ENCODE measurements at regions not wholly inside any gene's neighbourhood (a gene's known extent, or its start where the extent isn't known, plus 50 kb on each side); places are given as distances from the start of the nearest gene placed in this dataset.
"Not testable (repeated sequence)": the region's sequence is repeated elsewhere in the genome, so short reads cannot be mapped to it uniquely, and the experiment has no call there.

- DNase-seq = peak in 1 of 2 donors; percentile 47
- Histone ChIP-seq H3K36me3 (no peaks in the 10 kb centered on the region), H3K4me3 (no peak overlapping the region), H3K27ac (no peak overlapping the region), H3K9me3 (no peaks in the 10 kb centered on the region), H3K4me1 (no peaks in the 10 kb centered on the region), H3K27me3 (peaks cover 0 to 12% of the 10 kb centered on the region in 2 donors)
- TF ChIP-seq CTCF (IDR thresholded peaks at IDR 0.05) = no peak
- intact Hi-C loops (cut with DNase I; ENCODE audit: low total_unique reads) = no loop called here
Observed at GRCh38 chr15:75782926-75783325, 60.3 kb upstream of the UBE2Q2 start.

- H3K9me3 ChIP-seq; H3K27ac ChIP-seq; H3K36me3 ChIP-seq; H3K27me3 ChIP-seq; H3K4me3 ChIP-seq; H3K4me1 ChIP-seq; intact Hi-C loops (cut with DNase I; ENCODE audit: low total_unique reads): not testable (repeated sequence)
- DNase-seq = peak in 1 of 2 donors; percentile 41
Observed at GRCh38 chr15:75780995-75781394, 62.3 kb upstream of the UBE2Q2 start.

- H3K4me3 ChIP-seq = no peak overlapping the region
- no peak for TF ChIP-seq CTCF (IDR thresholded peaks at IDR 0.05)
- intact Hi-C loops (cut with DNase I; ENCODE audit: low total_unique reads) = no loop called here
- H3K36me3 ChIP-seq = no peaks in the 10 kb centered on the region
- no peak overlapping the region for H3K27ac ChIP-seq
- no peaks in the 10 kb centered on the region for H3K27me3 ChIP-seq
- peaks cover 0 to 10% (median 5%) of the 10 kb centered on the region in 4 donors for H3K4me1 ChIP-seq
- H3K9me3 ChIP-seq = no peaks in the 10 kb centered on the region
- no peak for DNase-seq
Observed at GRCh38 chr15:75779504-75779903, 63.7 kb upstream of the UBE2Q2 start.

GRCh38 chr15:75776871-75777610, 64.4 kb upstream of the CSPG4 start:
- H3K27me3 ChIP-seq; H3K4me3 ChIP-seq; H3K27ac ChIP-seq; intact Hi-C loops (cut with DNase I; ENCODE audit: low total_unique reads); H3K9me3 ChIP-seq; H3K4me1 ChIP-seq; H3K36me3 ChIP-seq; DNase-seq: not testable (repeated sequence)

GRCh38 chr15:75776065-75776423, 63.4 kb upstream of the CSPG4 start:
- H3K4me3 ChIP-seq = no peak overlapping the region
- H3K4me1 ChIP-seq = peaks cover 0 to 10% (median 5%) of the 10 kb centered on the region in 4 donors
- no peaks in the 10 kb centered on the region for H3K9me3 ChIP-seq
- H3K27ac ChIP-seq = no peak overlapping the region
- H3K27me3 ChIP-seq = no peaks in the 10 kb centered on the region
- H3K36me3 ChIP-seq = no peaks in the 10 kb centered on the region
- intact Hi-C loops (cut with DNase I; ENCODE audit: low total_unique reads) = no loop called here
- no peak for DNase-seq
- TF ChIP-seq CTCF (IDR thresholded peaks at IDR 0.05) = no peak

GRCh38 chr15:75775296-75776064, 62.8 kb upstream of the CSPG4 start:
- TF ChIP-seq CTCF (IDR thresholded peaks at IDR 0.05) = no peak
- intact Hi-C loops (cut with DNase I; ENCODE audit: low total_unique reads) = no loop called here
- DNase-seq = peak in 1 of 2 donors; percentile 40

GRCh38 chr15:75773974-75774373, 61.3 kb upstream of the CSPG4 start:
- H3K27ac ChIP-seq; H3K27me3 ChIP-seq; H3K36me3 ChIP-seq; H3K9me3 ChIP-seq; H3K4me3 ChIP-seq; intact Hi-C loops (cut with DNase I; ENCODE audit: low total_unique reads); H3K4me1 ChIP-seq; DNase-seq: not testable (repeated sequence)

More at GRCh38 chr15:75775296-75776064, 62.8 kb upstream of the CSPG4 start:
- Histone ChIP-seq H3K9me3 (no peaks in the 10 kb centered on the region), H3K27me3 (no peaks in the 10 kb centered on the region), H3K4me3 (no peak overlapping the region), H3K4me1 (peaks cover 0 to 10% (median 5%) of the 10 kb centered on the region in 4 donors), H3K27ac (no peak overlapping the region), H3K36me3 (no peaks in the 10 kb centered on the region)

GRCh38 chr15:75771054-75771453, 58.4 kb upstream of the CSPG4 start:
- DNase-seq; H3K9me3 ChIP-seq; H3K27ac ChIP-seq; H3K4me1 ChIP-seq; H3K36me3 ChIP-seq; intact Hi-C loops (cut with DNase I; ENCODE audit: low total_unique reads); H3K4me3 ChIP-seq; H3K27me3 ChIP-seq: not testable (repeated sequence)

Data from tibial artery (tissue), 4 donors.